Epithelial cell of esophagus (primary cell): ENCODE measurements at regions not wholly inside any gene's neighbourhood (a gene's known extent, or its start where the extent isn't known, plus 50 kb on each side); places are given as distances from the start of the nearest gene placed in this dataset.
"Not testable (repeated sequence)": the region's sequence is repeated elsewhere in the genome, so short reads cannot be mapped to it uniquely, and the experiment has no call there.

Experiments used
- DNase-seq: peaks from one replicate; pipeline ENCODE4 v3.0.0; 2010; ENCODE audit warnings: low read depth
- H3K4me3 ChIP-seq: 2 replicates; pipeline ENCODE4 v1.5.1; 2011; ENCODE audit warnings: mild to moderate bottlenecking, low read length, control low read depth
- TF ChIP-seq, protein P1 (sequence below): IDR thresholded peaks from 2 replicates; pipeline ENCODE4 v1.5.1; 2011; ENCODE audit warnings: low read depth, mild to moderate bottlenecking, low read length, control low read depth, inconsistent platforms; ENCODE audit not compliant: insufficient read depth; ENCODE audit errors: missing control alignments

DNA sequence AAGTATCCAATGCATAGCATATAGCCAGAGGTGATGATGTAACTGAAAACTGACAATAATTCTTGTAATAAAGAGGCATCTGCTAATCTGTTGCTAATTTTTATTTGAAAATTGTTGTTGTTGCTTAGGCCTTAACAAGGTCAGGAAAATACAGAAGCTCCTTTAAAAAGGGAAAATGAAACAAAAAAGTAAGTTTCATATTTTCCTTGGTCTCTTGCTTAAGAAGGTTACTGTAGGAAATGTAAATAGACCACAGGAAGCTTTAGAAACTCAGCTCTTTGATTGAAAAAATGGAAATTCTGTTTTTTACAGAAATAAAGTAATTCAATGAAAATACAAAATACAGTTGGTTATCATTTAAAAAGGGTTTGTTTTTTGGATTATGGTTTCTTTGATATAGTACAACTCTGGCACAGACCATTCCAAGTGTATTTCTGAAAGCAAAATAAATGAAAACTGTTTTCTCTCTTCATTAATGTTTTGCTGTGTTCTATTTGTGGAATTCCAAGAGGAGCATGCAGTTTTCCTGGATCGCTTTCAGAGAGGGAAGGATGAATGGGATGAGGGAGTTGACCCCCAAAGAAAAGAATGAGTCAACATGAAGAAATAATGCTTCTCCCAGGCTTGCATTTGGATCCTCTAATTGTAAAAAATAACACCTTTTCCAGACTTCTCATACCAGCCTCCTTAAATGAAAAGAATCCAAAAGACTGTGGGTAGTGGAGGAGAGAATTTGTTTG is 398.0 kb upstream of the FAR2 start:
- TF ChIP-seq, protein P1, sequence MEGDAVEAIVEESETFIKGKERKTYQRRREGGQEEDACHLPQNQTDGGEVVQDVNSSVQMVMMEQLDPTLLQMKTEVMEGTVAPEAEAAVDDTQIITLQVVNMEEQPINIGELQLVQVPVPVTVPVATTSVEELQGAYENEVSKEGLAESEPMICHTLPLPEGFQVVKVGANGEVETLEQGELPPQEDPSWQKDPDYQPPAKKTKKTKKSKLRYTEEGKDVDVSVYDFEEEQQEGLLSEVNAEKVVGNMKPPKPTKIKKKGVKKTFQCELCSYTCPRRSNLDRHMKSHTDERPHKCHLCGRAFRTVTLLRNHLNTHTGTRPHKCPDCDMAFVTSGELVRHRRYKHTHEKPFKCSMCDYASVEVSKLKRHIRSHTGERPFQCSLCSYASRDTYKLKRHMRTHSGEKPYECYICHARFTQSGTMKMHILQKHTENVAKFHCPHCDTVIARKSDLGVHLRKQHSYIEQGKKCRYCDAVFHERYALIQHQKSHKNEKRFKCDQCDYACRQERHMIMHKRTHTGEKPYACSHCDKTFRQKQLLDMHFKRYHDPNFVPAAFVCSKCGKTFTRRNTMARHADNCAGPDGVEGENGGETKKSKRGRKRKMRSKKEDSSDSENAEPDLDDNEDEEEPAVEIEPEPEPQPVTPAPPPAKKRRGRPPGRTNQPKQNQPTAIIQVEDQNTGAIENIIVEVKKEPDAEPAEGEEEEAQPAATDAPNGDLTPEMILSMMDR: no peak
- no peak for DNase-seq
- no peak overlapping the region for H3K4me3 ChIP-seq

DNA sequence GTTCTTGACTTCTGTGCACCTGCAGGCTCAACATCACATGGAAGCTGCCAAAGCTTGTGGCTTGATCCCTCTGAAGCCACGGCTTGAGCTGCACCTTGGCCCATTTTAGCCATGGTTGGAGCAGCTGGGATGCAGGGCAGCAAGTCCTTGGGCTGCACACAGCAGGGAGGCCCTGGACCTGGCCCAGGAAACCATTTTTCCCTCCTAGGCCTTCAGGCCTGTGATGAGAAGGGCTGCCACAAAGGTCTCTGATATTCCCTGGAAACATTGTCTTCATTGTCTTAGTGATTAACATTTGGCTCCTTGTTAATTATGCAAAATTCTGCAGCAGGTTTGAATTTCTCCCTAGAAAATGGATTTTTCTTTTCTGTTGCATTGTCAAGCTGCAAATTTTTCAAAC is 394.1 kb upstream of the FAR2 start:
- no peak overlapping the region for H3K4me3 ChIP-seq
- TF ChIP-seq, protein P1: no peak
- DNase-seq: no peak

DNA sequence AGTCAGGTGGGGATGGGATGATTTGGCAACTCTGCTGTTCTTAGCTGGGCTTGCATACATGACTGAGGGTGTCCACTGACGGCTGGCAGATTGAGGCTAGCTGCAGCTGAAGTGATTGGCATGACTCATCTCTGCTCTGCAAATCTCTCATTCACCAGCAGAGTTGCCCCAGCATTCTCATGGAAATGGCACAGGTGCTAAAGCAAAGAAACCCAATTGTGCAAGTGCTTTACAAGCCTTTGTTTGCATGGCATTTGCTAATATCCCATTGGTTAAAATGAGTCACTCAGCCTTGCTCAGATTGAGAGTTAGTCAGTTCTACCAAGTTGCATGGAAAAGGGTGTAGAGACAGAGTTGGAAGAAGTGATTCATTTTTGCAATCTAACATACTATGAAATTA is 389.7 kb upstream of the FAR2 start:
- DNase-seq: peak; percentile 98
- no peak overlapping the region for H3K4me3 ChIP-seq
- TF ChIP-seq, protein P1: peak; percentile 61

DNA sequence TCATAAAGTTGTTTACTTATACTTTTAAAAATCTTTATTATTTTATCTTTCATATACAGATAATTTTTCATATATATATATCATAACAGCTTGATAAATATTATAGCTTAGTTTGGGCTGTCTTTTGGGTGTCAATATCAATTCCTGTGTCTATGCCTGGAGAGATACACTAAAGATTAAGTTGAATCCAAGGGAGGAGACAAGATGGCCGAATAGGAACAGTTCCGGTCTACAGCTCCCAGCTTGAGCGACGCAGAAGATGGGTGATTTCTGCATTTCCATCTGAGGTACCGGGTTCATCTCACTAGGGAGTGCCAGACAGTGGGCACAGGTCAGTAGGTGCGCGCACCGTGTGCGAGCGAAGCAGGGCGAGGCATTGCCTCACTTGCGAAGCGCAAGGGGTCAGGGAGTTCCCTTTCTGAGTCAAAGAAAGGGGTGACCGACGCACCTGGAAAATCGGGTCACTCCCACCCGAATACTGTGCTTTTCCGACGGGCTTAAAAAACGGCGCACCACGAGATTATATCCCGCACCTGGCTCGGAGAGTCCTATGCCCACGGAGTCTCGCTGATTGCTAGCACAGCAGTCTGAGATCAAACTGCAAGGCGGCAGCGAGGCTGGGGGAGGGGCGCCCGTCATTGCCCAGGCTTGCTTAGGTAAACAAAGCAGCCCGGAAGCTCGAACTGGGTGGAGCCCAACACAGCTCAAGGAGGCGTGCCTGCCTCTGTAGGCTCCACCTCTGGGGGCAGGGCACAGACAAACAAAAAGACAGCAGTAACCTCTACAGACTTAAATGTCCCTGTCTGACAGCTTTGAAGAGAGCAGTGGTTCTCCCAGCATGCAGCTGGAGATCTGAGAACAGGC is 388.8 kb upstream of the FAR2 start:
- H3K4me3 ChIP-seq, DNase-seq: not testable (repeated sequence)

DNA sequence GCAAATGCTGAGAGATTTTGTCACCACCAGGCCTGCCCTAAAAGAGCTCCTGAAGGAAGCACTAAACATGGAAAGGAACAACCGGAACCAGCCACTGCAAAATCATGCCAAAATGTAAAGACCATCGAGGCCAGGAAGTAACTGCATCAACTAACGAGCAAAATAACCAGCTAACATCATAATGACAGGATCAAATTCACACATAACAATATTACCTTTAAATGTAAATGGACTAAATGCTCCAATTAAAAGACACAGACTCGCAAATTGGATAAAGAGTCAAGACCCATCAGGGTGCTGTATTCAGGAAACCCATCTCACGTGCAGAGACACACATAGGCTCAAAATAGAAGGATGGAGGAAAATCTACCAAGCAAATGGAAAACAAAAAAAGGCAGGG is 387.2 kb upstream of the FAR2 start:
- H3K4me3 ChIP-seq, DNase-seq: not testable (repeated sequence)

DNA sequence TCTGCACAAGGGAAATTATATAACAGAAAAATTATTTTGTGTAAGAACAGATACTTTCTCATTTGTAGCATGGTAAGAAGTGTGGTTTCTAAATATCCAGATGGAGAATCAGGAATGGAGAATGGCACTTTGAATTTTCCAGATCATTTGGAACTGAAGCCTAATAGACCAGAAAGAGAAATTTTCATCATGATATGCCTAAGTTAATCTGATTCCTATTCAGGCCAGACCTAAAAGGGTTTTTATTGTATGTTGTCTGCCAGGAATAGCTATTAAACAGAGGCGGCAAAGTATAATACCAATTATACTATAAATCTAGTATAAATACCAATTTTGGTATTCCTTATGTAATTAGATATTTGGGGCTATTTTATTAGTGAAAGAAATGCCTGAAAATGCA is 382.7 kb upstream of the FAR2 start:
- DNase-seq: no peak
- no peak overlapping the region for H3K4me3 ChIP-seq
- TF ChIP-seq, protein P1: no peak

DNA sequence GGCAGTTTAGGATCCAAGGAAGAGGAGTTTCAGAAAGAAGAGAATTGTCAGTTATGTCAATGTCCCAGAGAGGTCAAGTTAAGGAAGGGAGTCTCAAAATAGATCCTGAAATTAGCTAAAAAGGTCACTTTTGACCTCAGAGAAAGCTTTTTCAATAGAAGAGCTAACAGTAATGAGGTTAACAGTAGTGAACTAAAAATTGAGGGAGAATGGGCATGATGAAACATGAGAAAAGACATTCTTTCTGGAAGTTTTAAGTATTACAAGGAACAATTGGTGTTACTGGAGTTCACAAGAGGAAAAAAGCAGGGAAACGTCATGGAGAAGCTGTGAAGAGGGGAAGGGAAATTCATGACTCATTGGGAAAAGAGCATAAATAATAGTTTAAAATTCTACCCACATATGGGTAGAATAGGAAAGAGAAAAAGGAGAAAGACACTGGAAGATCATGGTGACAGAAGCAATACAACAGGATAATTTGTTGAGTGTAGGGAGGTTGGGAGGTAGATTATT is 381.2 kb upstream of the FAR2 start:
- TF ChIP-seq, protein P1: no peak
- DNase-seq: peak; percentile 10
- H3K4me3 ChIP-seq: no peak overlapping the region
